HL-60 (cell line): ENCODE measurements at regions not wholly inside any gene's neighbourhood (a gene's known extent, or its start where the extent isn't known, plus 50 kb on each side); places are given as distances from the start of the nearest gene placed in this dataset.
"Not testable (repeated sequence)": the region's sequence is repeated elsewhere in the genome, so short reads cannot be mapped to it uniquely, and the experiment has no call there.

Experiments used
- GABPA ChIP-seq: IDR thresholded peaks from 2 replicates; pipeline ENCODE4 v1.6.1; 2012; ENCODE audit warnings: low read depth
- POLR2AphosphoS5 ChIP-seq: IDR thresholded peaks from 2 replicates; pipeline ENCODE4 v1.6.1; 2012; ENCODE audit warnings: low read depth
- REST ChIP-seq: IDR thresholded peaks from 2 replicates; pipeline ENCODE4 v1.6.1; 2012; ENCODE audit warnings: low read depth; ENCODE audit not compliant: insufficient replicate concordance
- SPI1 ChIP-seq: IDR thresholded peaks from 2 replicates; pipeline ENCODE4 v1.6.1; 2012; ENCODE audit warnings: low read depth, mild to moderate bottlenecking, borderline replicate concordance
- TF ChIP-seq, protein P1 (sequence below): IDR thresholded peaks from one replicate; pipeline ENCODE4 v1.5.1; 2011; ENCODE audit warnings: low read length, control low read depth, inconsistent platforms; ENCODE audit not compliant: insufficient read depth

DNA sequence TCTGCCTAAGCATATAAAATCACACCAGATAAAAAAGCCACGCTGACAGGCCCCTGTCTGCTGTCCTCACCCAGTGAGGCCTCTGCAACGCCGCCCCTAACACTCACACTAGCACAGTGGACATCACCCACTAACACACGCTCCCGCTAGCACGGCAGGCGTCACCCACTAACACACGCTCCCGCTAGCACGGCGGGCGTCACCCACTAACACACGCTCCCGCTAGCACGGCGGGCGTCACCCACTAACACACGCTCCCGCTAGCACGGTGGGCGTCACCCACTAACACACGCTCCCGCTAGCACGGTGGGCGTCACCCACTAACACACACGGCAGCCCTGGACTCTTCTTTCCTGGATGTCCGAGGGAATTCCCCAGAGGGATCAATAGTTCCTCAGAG lies 141.6 kb upstream of the IRX1 start:
- TF ChIP-seq, protein P1, sequence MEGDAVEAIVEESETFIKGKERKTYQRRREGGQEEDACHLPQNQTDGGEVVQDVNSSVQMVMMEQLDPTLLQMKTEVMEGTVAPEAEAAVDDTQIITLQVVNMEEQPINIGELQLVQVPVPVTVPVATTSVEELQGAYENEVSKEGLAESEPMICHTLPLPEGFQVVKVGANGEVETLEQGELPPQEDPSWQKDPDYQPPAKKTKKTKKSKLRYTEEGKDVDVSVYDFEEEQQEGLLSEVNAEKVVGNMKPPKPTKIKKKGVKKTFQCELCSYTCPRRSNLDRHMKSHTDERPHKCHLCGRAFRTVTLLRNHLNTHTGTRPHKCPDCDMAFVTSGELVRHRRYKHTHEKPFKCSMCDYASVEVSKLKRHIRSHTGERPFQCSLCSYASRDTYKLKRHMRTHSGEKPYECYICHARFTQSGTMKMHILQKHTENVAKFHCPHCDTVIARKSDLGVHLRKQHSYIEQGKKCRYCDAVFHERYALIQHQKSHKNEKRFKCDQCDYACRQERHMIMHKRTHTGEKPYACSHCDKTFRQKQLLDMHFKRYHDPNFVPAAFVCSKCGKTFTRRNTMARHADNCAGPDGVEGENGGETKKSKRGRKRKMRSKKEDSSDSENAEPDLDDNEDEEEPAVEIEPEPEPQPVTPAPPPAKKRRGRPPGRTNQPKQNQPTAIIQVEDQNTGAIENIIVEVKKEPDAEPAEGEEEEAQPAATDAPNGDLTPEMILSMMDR = not testable (repeated sequence)
- not testable (repeated sequence) for TF ChIP-seq REST, POLR2AphosphoS5, GABPA, SPI1
